ENCODE measurements at regions not wholly inside any gene's neighbourhood (a gene's known extent, or its start where the extent isn't known, plus 50 kb on each side); places are given as distances from the start of the nearest gene placed in this dataset.
"Not testable (repeated sequence)": the region's sequence is repeated elsewhere in the genome, so short reads cannot be mapped to it uniquely, and the experiment has no call there.

DNA sequence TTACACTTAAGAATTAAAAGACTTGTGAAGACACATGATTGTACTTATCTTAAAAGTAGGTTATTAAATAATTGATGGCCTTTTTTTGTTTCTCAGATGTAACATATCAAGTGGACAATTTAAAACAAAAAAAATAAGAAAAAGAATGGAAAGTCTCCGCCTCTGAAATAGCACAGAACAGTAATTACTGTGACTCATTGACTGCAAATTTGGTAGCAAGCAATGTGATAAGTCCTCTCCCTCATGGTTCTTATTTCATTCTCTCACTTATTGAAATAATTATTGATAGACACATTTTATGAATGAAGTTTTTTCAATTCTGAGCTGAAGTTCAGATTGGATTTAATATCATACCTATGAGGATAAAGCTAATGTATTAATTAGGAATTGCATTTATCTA lies 717.9 kb upstream of the LUZP2 start:
- no peak for DNase-seq

- DNase-seq = no peak
These were observed 716.6 kb upstream of the LUZP2 start for GRCh38 chr11:23780231-23780630.

- no peak for DNase-seq
These were observed 714.9 kb upstream of the LUZP2 start for GRCh38 chr11:23781803-23782560.

DNA sequence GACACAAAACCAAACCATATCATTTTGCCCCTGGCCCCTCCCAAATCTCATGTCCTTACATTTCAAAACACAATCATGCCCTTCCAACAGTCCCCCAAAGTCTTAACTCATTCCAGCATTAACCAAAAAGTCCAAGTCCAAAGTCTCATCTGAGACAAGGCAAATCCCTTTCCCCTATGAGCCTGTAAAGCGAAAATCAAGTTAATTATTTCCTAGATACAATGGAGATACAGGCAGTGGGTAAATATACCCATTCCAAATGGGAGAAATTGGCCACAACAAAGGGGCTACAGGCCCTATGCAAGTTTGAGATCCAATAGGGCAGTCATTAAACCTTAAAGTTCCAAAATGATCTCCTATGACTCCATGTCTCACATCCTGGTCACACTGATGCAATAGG lies 709.9 kb upstream of the LUZP2 start:
- not testable (repeated sequence) for DNase-seq

DNA sequence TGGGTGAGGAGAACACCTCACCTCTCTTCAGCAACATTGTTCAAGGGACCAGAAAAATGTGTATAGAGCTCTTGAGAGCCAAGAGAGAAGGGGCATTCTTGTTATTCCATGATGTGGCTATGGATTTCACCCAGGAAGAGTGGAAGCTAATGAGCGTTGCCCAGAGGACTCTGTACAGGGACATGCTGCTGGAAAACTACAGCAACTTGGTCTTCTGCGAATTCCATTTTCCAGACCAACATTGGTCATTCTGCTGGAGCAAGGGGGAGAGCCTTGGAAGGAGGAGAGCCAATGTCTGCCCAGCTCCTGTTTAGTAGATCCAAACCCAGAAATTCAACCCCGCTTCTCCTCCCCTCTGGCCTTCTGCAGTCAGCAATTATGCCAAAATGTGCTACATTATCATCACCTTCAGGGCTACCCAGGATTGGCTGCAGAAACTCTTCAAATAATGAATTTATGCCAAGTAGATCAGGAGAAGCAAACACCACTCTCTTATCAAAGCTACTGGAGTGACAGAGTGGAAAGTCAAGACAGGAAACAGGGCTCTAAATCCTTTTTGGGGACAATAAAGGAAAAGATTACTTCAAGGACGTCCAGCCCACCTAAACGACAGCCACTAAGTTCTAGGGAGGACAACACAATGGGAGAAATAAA lies 707.5 kb upstream of the LUZP2 start:
- DNase-seq = no peak

- no peak for DNase-seq
These were observed 706.9 kb upstream of the LUZP2 start for GRCh38 chr11:23789938-23790371.

DNA sequence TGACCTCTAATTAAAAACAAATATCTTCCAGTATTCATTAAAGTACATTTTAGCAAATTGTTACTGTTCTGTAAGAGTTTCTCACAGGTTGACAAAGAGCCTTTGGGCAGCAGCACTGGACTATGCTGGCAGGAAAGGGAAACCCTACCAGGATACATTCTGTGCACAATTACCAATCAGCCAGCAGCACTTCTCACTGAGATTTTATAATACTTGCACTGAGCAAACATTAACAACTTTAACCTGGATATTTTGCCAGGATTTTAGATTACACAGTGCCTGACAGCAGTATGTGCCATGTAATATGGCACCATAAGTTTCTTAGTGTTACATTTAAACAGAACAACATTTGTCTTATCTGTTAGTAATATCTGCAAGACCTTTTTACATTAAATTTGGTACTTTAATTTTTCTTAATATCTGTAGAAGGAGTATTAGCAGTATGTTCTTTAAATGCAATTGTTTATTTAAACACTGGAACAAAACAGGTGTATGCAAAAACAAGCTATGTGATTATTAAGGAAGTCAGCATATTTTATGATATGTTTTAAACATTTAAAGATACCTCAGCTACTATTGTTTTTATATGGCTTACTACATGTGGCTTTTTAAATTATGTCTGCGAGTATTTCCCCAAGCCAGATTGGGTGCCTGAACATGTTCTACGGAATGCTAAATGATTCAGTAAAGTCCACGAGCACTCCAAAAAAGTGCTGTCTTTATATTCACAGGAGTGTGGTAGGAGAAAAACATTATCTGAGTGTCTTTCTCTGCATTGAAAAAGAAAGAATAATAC lies 699.0 kb upstream of the LUZP2 start:
- no peak for DNase-seq

DNA sequence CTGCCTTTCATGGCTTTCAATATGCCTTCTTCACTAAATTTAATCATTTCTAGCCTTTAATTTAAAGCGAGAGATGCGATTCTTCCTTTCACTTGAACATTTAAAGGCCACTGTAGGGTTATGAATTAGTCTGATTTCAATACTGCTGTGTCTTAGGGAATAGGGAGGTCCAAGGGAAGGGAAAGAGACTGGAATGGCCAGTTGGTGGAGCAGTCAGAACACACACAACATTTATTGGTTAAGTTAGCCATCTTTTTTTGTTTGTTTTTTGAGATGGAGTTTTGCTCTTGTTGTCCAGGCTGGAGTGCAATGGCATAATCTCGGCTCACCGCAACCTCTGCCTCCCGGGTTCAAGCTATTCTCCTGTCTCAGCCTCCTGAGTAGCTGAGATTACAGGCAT lies 662.5 kb upstream of the LUZP2 start:
- not testable (repeated sequence) for DNase-seq

DNA sequence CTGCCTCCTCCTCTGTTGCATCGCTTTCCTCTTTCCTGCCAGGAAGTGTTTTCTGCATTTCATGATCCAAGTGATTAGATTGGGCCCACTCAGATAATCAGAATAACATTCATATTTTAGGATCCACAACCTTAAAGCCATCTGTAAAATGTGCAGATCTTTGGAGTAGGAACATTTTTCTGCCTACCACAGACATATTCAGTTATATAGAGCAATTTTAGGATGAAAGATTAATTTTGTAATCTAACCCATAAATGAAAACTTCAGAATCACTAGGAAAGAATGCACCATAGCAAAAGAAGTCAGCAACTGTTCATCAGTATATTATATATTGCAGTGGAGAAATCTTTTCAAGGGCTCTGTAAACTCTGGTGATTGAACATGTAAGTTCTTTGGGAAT lies 659.9 kb upstream of the LUZP2 start:
- no peak for DNase-seq

- DNase-seq = no peak
These were observed 656.0 kb upstream of the LUZP2 start for GRCh38 chr11:23840872-23841271.

DNA sequence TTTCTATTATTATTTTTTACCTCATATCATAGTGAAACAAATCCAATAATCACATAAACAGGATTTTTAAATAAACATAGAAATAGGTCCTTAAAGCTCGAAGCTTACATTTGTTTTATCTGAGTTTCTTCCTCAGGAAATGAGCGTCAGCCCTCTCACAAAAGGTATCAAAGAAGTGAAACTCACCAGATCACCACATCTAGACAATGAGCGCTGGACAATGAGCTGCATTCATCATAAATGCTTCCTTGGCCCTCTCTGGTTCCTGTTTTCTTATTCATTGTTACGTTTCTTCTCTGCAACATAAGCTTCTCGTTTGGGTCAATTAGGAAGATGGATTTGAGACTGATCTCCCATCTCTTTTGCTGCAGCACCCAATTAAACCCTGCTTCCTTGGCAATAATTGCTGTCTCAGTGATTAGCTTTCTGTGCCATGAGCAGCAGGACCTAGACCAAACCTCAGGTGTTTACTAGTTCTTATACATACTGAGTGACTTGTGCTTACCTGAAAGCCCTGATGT lies 649.9 kb upstream of the LUZP2 start:
- DNase-seq = no peak

GRCh38 chr11:23851216-23851615 lies 645.6 kb upstream of the LUZP2 start:
- no peak for DNase-seq

DNA sequence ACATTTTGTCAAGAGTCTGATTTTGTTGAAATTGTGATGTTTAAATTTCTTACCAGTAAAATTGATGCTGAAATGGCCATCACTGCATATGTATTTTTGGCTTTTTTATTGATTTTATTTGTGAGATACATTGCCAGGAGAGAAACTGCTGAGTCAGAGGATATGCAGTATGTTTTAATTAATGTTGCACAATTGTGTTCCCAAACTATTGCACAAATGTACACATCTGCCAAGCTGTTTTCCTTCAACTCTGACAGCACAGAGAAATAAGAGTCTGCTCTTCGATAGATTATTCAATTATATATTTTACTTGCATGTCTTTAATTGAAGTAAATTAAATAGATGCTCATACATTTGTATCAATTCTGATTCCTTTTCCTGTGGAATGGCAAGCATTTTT lies 640.2 kb upstream of the LUZP2 start:
- no peak for DNase-seq

DNA sequence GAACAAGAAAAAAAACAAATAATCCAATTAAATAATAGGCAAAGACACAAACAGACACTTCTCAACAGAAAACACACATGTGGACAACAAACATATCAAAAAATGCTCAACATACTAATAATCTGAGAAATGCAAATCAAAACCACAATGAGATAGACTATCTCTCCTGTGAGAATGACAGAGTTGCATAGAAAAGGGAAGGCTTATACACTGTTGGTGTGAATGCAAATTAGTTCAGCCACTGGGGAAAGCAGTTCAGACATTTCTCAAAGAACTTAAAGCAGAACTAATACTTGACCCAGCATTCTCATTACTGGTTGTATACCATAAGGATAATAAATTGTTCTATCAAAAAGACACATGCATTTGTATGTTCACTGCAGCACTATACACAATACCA lies 637.8 kb upstream of the LUZP2 start:
- DNase-seq = no peak

DNA sequence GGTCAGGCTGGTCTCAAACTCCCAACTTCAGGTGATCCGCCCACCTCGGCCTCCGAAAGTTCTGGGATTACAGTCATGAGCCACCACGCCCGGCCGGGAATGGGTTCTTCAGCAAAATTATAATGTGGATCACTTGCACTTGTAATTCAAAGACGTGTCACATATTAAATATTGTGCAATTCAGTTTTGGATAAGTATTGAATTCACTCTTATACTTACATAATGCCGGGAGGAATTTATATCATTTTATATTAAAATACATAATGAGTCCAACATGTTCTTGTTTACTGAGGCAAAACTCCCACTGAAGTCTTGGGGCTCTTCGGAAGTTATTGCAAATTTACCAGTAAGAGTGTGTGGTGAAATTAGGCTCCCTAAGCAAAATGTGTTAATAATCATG lies 635.2 kb upstream of the LUZP2 start:
- DNase-seq = no peak

DNA sequence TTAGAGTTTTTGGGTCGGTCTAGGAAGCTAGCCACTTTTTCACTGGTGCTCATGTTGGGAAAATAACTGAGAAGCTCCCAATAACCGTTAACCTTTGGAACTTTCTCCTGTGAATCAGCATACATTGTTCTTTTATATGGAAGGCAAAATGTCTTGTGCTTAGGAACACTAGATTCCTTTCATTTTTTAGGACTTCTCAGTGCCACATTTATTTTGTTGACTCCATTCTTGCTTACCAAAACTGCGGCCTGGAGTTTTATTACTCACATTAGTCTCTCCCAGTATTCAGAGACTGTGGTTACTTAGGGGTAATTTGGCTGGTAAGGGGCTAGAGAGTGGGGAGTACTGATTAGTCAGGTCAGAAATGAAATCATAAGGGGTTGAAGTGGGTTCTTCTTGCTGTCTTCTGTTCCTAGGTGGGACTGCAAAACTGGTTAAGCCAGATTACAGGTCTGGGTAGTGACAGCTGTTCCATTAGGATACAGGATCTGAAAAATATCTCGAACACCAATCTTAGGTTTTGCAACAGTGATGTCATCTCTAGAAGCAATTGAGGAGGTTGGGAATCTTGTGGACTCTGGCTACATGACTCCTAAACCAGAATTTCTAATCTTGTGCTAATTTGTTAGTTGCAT lies 631.4 kb upstream of the LUZP2 start:
- no peak for DNase-seq

DNA sequence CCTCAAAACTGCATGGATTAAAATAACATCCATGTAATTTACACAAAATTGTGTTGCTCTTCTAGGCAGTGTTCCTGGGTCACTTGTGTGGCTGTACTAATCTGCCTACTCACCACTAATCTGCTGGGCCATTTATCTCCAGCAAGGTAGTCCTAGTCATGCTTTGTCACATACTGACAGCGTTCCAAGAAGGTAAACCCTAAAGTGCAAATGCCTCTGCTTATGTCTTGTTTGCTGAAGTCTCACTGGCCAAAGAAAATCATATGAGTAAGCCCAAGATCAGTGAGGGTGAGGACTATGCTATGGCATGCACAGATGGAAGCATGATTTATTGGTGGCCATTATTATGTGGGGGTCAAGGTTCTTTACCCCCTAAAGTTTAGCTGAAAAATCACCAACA lies 630.2 kb upstream of the LUZP2 start:
- DNase-seq = no peak

GRCh38 chr11:23869671-23870070 lies 627.2 kb upstream of the LUZP2 start:
- DNase-seq = no peak

GRCh38 chr11:23873406-23873805 lies 623.4 kb upstream of the LUZP2 start:
- no peak for DNase-seq

DNA sequence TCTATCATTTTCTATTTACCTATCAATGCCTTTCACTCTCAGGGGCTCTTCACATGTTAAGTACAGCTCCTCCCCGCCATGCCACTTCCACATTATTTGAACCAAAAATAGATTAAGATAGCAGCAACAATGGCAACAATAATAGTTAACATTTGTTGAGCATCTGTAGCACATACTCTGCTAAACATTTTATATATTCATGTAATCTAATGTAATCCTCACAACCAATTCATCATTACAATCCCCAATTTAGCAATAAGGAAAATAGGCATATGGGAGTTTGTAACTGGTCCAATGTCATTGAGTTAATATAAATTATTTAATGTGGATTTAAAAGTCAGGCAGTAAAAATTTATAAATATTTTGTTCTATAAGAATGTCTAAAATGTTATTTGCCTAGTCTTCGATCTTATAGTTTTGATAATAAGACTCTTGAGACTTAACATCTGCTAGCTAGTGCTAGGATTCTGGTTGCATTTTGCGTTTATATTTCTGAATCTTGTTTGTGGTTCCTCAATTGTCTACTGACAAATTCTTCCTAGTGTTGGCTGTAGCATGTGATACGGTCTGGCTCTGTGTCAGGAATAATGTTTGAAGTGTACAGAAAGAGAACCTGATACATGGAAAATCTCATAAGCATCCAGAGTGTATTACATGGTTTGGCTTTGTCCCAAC lies 621.5 kb upstream of the LUZP2 start:
- no peak for DNase-seq

- DNase-seq = not testable (repeated sequence)
These were observed 613.3 kb upstream of the LUZP2 start for GRCh38 chr11:23883426-23884048.

- DNase-seq = no peak
These were observed 612.5 kb upstream of the LUZP2 start for GRCh38 chr11:23884341-23884740.
